PC-3 (cell line): ENCODE measurements at regions not wholly inside any gene's neighbourhood (a gene's known extent, or its start where the extent isn't known, plus 50 kb on each side); places are given as distances from the start of the nearest gene placed in this dataset.

Experiments used
- EZH2 ChIP-seq: fragments of 300-600 bp; sonication (generic); IDR thresholded peaks from one replicate; pipeline ENCODE4 v1.6.1; 2017; ENCODE audit warnings: antibody characterized with exemption, mild to moderate bottlenecking, low read length; ENCODE audit not compliant: unreplicated experiment
- TF ChIP-seq, protein P1 (sequence below): fragments of 300-600 bp; sonication (generic); conservative IDR thresholded peaks from 2 replicates; pipeline ENCODE4 v1.5.1; 2017; ENCODE audit warnings: antibody characterized with exemption, low read depth, mild to moderate bottlenecking, low read length

DNA sequence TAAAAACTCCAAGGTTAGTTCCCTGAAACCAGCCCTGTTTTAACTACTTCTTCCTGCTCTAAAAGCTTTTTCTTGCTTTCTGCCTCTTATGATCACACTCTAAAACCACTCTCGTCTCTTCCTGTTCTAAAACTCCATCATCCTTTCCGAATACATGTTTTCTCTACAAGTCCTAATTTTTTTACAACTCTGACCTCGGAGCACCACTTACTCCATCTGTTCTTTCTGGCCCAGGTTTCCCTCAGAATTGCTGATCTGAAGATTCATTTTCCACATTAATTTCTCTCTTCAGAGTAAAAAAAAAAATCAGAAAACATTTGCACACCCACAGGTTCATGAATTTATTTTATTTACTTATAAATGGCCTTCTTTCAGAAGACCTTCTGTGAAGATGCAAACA lies 265.7 kb upstream of the CADM1 start:
- TF ChIP-seq, protein P1, sequence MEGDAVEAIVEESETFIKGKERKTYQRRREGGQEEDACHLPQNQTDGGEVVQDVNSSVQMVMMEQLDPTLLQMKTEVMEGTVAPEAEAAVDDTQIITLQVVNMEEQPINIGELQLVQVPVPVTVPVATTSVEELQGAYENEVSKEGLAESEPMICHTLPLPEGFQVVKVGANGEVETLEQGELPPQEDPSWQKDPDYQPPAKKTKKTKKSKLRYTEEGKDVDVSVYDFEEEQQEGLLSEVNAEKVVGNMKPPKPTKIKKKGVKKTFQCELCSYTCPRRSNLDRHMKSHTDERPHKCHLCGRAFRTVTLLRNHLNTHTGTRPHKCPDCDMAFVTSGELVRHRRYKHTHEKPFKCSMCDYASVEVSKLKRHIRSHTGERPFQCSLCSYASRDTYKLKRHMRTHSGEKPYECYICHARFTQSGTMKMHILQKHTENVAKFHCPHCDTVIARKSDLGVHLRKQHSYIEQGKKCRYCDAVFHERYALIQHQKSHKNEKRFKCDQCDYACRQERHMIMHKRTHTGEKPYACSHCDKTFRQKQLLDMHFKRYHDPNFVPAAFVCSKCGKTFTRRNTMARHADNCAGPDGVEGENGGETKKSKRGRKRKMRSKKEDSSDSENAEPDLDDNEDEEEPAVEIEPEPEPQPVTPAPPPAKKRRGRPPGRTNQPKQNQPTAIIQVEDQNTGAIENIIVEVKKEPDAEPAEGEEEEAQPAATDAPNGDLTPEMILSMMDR, result no peak
- TF ChIP-seq EZH2, result no peak
